Neural crest cell (in vitro differentiated cells): ENCODE measurements at regions not wholly inside any gene's neighbourhood (a gene's known extent, or its start where the extent isn't known, plus 50 kb on each side); places are given as distances from the start of the nearest gene placed in this dataset.
"Not testable (repeated sequence)": the region's sequence is repeated elsewhere in the genome, so short reads cannot be mapped to it uniquely, and the experiment has no call there.

Source experiments
- DNase-seq: peaks from one replicate; pipeline ENCODE4 v3.0.0; 2021; ENCODE audit warnings: low read depth, mixed read lengths, low spot score
- H3K27ac Mint-ChIP-seq: one replicate; pipeline ENCODE4 v1.8.0; 2021; ENCODE audit warnings: mild to moderate bottlenecking, mixed read lengths; ENCODE audit not compliant: unreplicated experiment
- H3K27me3 Mint-ChIP-seq: 2 replicates; pipeline ENCODE4 v1.8.0; 2021; ENCODE audit warnings: low read depth, mild to moderate bottlenecking, mixed read lengths
- H3K36me3 Mint-ChIP-seq: 2 replicates; pipeline ENCODE4 v1.8.0; 2021; ENCODE audit warnings: low read depth, mild to moderate bottlenecking, mixed read lengths
- H3K4me1 Mint-ChIP-seq: 2 replicates; pipeline ENCODE4 v1.8.0; 2021; ENCODE audit warnings: mixed read lengths
- H3K4me3 Mint-ChIP-seq: one replicate; pipeline ENCODE4 v1.8.0; 2021; ENCODE audit warnings: mild to moderate bottlenecking, mixed read lengths
- H3K9me3 Mint-ChIP-seq: 2 replicates; pipeline ENCODE4 v1.8.0; 2021; ENCODE audit warnings: mixed read lengths
- TF ChIP-seq, protein P1 (sequence below): fragments of 200-600 bp; sonication (generic); conservative IDR thresholded peaks from 2 replicates; pipeline ENCODE4 v1.5.0; 2021; ENCODE audit warnings: antibody characterized with exemption, mild to moderate bottlenecking

GRCh38 chr5:8721536-8721935 lies 824.3 kb downstream of the SEMA5A start:
- H3K27ac Mint-ChIP-seq: no peak overlapping the region
- H3K9me3 Mint-ChIP-seq: peaks cover 8% of the 10 kb centered on the region
- TF ChIP-seq, protein P1, sequence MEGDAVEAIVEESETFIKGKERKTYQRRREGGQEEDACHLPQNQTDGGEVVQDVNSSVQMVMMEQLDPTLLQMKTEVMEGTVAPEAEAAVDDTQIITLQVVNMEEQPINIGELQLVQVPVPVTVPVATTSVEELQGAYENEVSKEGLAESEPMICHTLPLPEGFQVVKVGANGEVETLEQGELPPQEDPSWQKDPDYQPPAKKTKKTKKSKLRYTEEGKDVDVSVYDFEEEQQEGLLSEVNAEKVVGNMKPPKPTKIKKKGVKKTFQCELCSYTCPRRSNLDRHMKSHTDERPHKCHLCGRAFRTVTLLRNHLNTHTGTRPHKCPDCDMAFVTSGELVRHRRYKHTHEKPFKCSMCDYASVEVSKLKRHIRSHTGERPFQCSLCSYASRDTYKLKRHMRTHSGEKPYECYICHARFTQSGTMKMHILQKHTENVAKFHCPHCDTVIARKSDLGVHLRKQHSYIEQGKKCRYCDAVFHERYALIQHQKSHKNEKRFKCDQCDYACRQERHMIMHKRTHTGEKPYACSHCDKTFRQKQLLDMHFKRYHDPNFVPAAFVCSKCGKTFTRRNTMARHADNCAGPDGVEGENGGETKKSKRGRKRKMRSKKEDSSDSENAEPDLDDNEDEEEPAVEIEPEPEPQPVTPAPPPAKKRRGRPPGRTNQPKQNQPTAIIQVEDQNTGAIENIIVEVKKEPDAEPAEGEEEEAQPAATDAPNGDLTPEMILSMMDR: no peak
- H3K4me3 Mint-ChIP-seq: no peak overlapping the region
- DNase-seq: no peak
- H3K4me1 Mint-ChIP-seq: no peaks in the 10 kb centered on the region
- H3K36me3 Mint-ChIP-seq: no peaks in the 10 kb centered on the region
- H3K27me3 Mint-ChIP-seq: no peaks in the 10 kb centered on the region

DNA sequence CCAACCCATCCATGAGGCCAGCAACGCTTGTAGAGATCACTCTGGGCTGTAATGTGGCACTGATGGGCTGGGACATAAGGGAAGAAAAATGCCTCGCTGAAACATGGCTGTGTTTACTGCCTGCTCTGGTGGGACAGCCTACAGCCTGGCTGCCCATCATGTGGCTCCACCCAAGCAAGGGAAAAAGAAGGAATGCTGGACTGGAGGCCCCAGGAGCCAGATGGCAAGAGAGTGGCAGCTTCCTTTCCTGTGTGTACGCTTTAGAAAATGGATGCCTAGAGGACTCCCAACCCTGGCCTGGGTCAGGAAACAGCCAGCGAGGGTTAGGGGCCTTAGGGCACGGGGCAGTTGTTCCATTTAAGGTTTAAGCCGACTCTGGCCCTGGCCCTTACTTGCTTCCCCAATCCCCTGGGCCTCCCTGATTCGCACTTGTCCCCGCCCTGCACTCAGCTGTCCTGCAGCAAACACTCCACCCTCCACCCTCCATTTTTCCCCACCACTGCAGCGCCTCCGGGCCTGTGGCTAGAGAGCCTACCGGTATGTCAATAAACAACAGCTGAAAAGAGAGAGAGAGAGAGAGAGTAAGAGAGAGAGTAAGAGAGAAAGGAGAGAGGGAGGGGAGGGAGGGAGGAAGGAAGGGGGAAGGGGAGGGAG lies 819.4 kb downstream of the SEMA5A start:
- TF ChIP-seq, protein P1: no peak
- H3K27ac Mint-ChIP-seq: peak overlapping the region; percentile 50
- H3K36me3 Mint-ChIP-seq: no peaks in the 10 kb centered on the region
- peaks cover 8% of the 10 kb centered on the region for H3K9me3 Mint-ChIP-seq
- no peaks in the 10 kb centered on the region for H3K4me1 Mint-ChIP-seq
- H3K27me3 Mint-ChIP-seq: no peaks in the 10 kb centered on the region
- DNase-seq: no peak
- no peak overlapping the region for H3K4me3 Mint-ChIP-seq

DNA sequence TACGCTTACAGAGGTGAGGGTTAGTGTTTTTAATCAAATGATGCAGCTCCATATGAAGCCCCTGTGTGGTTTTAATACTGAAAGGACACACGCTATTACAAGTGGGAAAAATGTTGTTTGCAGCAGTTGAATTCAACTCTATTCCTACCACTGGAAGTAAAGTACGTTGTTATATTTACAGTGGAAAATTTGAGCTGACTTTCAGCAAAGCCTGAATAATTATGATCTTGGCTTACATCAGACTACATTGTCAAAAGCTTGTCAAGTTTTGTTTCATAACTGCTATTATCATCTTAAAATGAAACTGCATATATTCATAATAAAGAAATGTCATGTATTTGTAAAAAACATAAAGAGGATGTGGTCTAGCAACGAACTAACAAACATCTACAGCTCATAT lies 818.5 kb downstream of the SEMA5A start:
- H3K9me3 Mint-ChIP-seq: peaks cover 8% of the 10 kb centered on the region
- TF ChIP-seq, protein P1: no peak
- H3K36me3 Mint-ChIP-seq: peaks cover 2% of the 10 kb centered on the region
- no peaks in the 10 kb centered on the region for H3K4me1 Mint-ChIP-seq
- H3K27me3 Mint-ChIP-seq: no peaks in the 10 kb centered on the region
- H3K4me3 Mint-ChIP-seq: no peak overlapping the region
- H3K27ac Mint-ChIP-seq: no peak overlapping the region
- DNase-seq: no peak

DNA sequence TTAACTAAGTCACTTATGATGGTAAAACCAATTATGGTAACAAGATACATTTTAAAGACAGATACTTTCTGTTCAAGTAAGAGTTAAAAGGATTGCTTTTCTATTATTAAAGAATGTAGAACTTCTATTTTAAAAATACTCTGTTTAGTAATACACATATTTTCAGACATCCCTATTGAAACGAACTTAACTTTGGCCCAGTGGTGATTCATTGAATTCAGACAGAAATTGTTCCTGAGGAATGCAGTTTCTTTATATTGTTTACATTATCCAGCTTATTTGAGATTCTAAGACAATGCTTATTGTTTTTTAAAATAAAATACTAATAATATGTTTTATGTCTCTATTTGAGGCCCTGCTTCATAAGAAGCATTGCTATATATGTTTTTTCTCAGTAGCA lies 816.4 kb downstream of the SEMA5A start:
- Mint-ChIP-seq H3K4me3 (no peak overlapping the region), H3K27ac (no peak overlapping the region), H3K36me3 (peaks cover 2% of the 10 kb centered on the region), H3K9me3 (peaks cover 4% of the 10 kb centered on the region), H3K4me1 (no peaks in the 10 kb centered on the region), H3K27me3 (no peaks in the 10 kb centered on the region)
- TF ChIP-seq, protein P1: no peak
- no peak for DNase-seq

GRCh38 chr5:8730194-8730593 lies 815.7 kb downstream of the SEMA5A start:
- peaks cover 4% of the 10 kb centered on the region for H3K9me3 Mint-ChIP-seq
- TF ChIP-seq, protein P1: no peak

GRCh38 chr5:8731110-8731509 lies 814.8 kb downstream of the SEMA5A start:
- not testable (repeated sequence) for H3K27me3 Mint-ChIP-seq, H3K4me1 Mint-ChIP-seq, H3K9me3 Mint-ChIP-seq, H3K36me3 Mint-ChIP-seq, H3K4me3 Mint-ChIP-seq, DNase-seq, H3K27ac Mint-ChIP-seq

More at GRCh38 chr5:8730194-8730593, 815.7 kb downstream of the SEMA5A start:
- H3K27me3 Mint-ChIP-seq: no peaks in the 10 kb centered on the region
- H3K4me3 Mint-ChIP-seq: no peak overlapping the region
- DNase-seq: no peak
- no peaks in the 10 kb centered on the region for H3K4me1 Mint-ChIP-seq
- H3K36me3 Mint-ChIP-seq: peaks cover 2% of the 10 kb centered on the region
- H3K27ac Mint-ChIP-seq: no peak overlapping the region
